ENCODE measurements at regions not wholly inside any gene's neighbourhood (a gene's known extent, or its start where the extent isn't known, plus 50 kb on each side); places are given as distances from the start of the nearest gene placed in this dataset.

- TF ChIP-seq CTCF (IDR thresholded peaks at IDR 0.05; ENCODE audit: low read depth, low read length) (no peak), MAX (IDR thresholded peaks at IDR 0.05; ENCODE audit: low read depth, low read length) (no peak)
Measured at GRCh38 chr5:5625491-5625890, 203.0 kb downstream of the ICE1 start.

Measured in NB4 (cell line).